Breast epithelium (tissue), 4 donors: ENCODE measurements at regions not wholly inside any gene's neighbourhood (a gene's known extent, or its start where the extent isn't known, plus 50 kb on each side); places are given as distances from the start of the nearest gene placed in this dataset.

Experiments used
- DNase-seq, 2 donors: peaks; one replicate each; pipeline ENCODE4 v3.0.0-alpha.2; 2019; ENCODE audit warnings: low spot score in 2 of 2
- H3K27ac ChIP-seq, 2 donors: fragments of 200-600 bp; sonication (generic) in 1 of 2; one replicate each; pipeline ENCODE4 v1.5.1; 2016 to 2019; ENCODE audit warnings: mild to moderate bottlenecking in 1 of 2
- H3K27me3 ChIP-seq, 2 donors: fragments of 200-600 bp; sonication (generic) in 1 of 2; one replicate each; pipeline versions ENCODE4 v1.5.1 to v1.6.0; 2017 to 2019; ENCODE audit warnings: control low read depth in 1 of 2, mild to moderate bottlenecking in 1 of 2
- H3K36me3 ChIP-seq: fragments of 200-600 bp; one replicate; pipeline ENCODE4 v1.5.1; 2019
- H3K4me1 ChIP-seq, 2 donors: fragments of 200-600 bp; sonication (generic); one replicate each; pipeline ENCODE4 v1.5.1; 2016 to 2019; ENCODE audit warnings: control low read depth in 1 of 2
- H3K4me3 ChIP-seq, 3 donors: fragments of 200-600 bp; sonication (generic); 1 replicate in 2 of 3; 2 replicates in 1 of 3; pipeline ENCODE4 v1.5.1; 2016 to 2019; ENCODE audit warnings: mild to moderate bottlenecking in 3 of 3, moderate library complexity in 2 of 3
- H3K9me3 ChIP-seq, 2 donors: fragments of 200-600 bp; sonication (generic) in 1 of 2; one replicate each; pipeline ENCODE4 v1.5.1; 2016 to 2019; ENCODE audit warnings: control low read depth in 1 of 2
- POLR2A ChIP-seq: fragments of 450-650 bp; IDR thresholded peaks from one replicate; pipeline ENCODE4 v1.6.1; 2016; ENCODE audit warnings: antibody characterized with exemption, mild to moderate bottlenecking, moderate library complexity
- POLR2AphosphoS5 ChIP-seq, 3 donors: sonication (generic); formaldehyde crosslinking; IDR thresholded peaks; one replicate each; pipeline ENCODE4 v1.6.1; 2017; ENCODE audit warnings: antibody characterized with exemption in 3 of 3
- intact Hi-C: fragments of 100-400 bp; cut with DNase I; formaldehyde crosslinking; loops from one replicate; pipeline ENCODE4 v1.15.1; 2023; ENCODE audit warnings: low total_unique reads
- TF ChIP-seq, protein P1 (sequence below), 3 donors: fragments of 450-650 bp; IDR thresholded peaks; one replicate each; pipeline ENCODE4 v1.5.1; 2016 to 2017; ENCODE audit warnings: antibody characterized with exemption in 3 of 3, mild to moderate bottlenecking in 3 of 3, moderate library complexity in 3 of 3

GRCh38 chr7:136412952-136413351, 435.8 kb upstream of the MTPN start:
- Histone ChIP-seq H3K9me3 (no peaks in the 10 kb centered on the region), H3K4me3 (no peak overlapping the region), H3K36me3 (no peaks in the 10 kb centered on the region), H3K27me3 (no peaks in the 10 kb centered on the region), H3K4me1 (no peaks in the 10 kb centered on the region), H3K27ac (no peak overlapping the region)
- TF ChIP-seq, protein P1, sequence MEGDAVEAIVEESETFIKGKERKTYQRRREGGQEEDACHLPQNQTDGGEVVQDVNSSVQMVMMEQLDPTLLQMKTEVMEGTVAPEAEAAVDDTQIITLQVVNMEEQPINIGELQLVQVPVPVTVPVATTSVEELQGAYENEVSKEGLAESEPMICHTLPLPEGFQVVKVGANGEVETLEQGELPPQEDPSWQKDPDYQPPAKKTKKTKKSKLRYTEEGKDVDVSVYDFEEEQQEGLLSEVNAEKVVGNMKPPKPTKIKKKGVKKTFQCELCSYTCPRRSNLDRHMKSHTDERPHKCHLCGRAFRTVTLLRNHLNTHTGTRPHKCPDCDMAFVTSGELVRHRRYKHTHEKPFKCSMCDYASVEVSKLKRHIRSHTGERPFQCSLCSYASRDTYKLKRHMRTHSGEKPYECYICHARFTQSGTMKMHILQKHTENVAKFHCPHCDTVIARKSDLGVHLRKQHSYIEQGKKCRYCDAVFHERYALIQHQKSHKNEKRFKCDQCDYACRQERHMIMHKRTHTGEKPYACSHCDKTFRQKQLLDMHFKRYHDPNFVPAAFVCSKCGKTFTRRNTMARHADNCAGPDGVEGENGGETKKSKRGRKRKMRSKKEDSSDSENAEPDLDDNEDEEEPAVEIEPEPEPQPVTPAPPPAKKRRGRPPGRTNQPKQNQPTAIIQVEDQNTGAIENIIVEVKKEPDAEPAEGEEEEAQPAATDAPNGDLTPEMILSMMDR (IDR thresholded peaks at IDR 0.05) = no peak
- DNase-seq = no peak
- intact Hi-C loops = no loop called here

DNA sequence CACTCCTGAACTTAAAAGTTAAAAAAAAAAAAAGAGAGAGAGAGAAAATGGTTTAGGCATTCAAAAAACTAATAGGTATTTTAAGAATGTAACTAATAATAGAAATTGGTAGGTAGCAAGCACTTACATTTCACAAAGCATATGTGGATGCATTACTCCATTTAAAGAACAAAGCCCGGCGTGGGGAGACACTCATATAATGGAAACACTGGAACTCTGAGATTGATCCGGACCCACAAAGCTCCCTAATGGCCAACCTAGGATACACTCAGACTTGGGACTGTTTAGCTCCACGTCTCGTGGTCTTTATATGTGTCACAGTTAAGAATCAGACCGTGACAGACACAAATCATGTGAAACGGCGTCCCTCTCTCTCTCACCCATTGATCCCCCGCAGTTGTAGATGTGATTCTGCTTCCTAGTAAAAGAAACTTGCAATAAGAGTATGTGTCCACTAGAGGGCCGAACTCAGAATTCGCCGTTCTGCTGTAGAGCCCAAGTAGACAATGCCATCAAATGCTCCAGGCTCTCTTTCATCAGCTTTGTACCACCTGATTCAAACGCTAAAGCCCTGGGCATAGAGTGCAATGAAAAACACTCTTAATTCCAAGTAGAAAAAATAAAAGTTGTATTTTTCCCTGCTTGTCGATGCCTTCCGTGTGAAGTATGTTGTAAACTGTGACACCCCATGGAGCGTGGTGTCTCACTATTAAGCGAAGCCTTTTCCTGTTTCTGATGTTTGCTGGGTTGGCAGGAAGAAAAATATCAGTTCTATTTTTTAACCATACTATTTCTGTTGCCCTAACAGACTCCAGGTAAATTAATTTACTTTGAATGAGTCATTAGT, 429.0 kb upstream of the MTPN start:
- Histone ChIP-seq H3K9me3 (no peaks in the 10 kb centered on the region), H3K4me3 (no peak overlapping the region), H3K36me3 (no peaks in the 10 kb centered on the region), H3K27me3 (no peaks in the 10 kb centered on the region), H3K27ac (no peak overlapping the region), H3K4me1 (no peaks in the 10 kb centered on the region)
- DNase-seq = no peak
- TF ChIP-seq, protein P1 (IDR thresholded peaks at IDR 0.05) = peak; percentile 36 to 68 (median 38)
- TF ChIP-seq POLR2A = no peak
- intact Hi-C loops = no loop called here

DNA sequence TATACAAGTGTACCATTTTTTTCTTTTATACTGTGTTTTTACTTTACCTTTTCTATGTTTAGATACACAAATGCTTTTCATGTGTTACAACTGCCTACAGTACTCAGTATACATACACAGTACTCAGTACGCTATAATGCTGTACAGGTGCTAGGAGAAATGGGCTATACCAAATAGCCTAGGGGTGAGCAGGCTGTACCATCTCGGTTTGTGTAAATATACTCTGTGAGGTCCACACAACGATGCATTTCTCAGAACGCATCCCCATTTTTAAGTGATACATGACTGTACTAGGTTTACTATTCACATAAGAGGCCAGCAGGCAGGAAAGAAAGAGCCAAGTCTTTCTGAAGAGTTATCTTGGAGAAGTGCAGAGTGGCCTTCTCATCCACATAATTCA, 426.4 kb upstream of the MTPN start:
- Histone ChIP-seq H3K27me3 (no peaks in the 10 kb centered on the region), H3K4me1 (no peaks in the 10 kb centered on the region), H3K36me3 (no peaks in the 10 kb centered on the region), H3K9me3 (no peaks in the 10 kb centered on the region), H3K4me3 (no peak overlapping the region), H3K27ac (no peak overlapping the region)
- intact Hi-C loops = no loop called here
- TF ChIP-seq POLR2A (no peak), POLR2AphosphoS5 (IDR thresholded peaks at IDR 0.05) (no peak)
- TF ChIP-seq, protein P1 (IDR thresholded peaks at IDR 0.05) = no peak
- DNase-seq = no peak

DNA sequence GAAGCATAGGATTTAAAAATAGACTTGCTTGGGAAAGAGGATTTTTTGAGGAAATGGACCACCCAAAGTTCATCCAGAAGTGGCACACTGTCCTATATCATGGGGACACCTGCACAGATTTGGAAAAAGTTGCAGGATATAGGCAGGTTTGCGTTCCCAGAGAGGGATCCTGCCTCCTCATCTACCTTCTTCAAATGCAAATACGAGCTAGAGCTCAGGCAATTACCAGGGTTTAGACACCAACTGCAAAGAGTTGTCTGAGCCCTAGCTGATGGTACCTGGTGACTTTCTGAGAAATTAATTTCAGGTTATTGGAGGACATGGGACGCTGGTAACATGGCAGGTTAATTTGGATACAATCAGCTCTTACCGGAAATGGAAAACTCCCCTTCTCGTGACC, 423.7 kb upstream of the MTPN start:
- Histone ChIP-seq H3K36me3 (no peaks in the 10 kb centered on the region), H3K27me3 (no peaks in the 10 kb centered on the region), H3K4me3 (no peak overlapping the region), H3K4me1 (no peaks in the 10 kb centered on the region), H3K9me3 (no peaks in the 10 kb centered on the region), H3K27ac (no peak overlapping the region)
- intact Hi-C loops = no loop called here
- no peak for DNase-seq
- no peak for TF ChIP-seq POLR2A
- TF ChIP-seq, protein P1 (IDR thresholded peaks at IDR 0.05) = no peak
- no peak for TF ChIP-seq POLR2AphosphoS5 (IDR thresholded peaks at IDR 0.05)

- Histone ChIP-seq H3K27ac (no peak overlapping the region), H3K27me3 (no peaks in the 10 kb centered on the region), H3K4me3 (no peak overlapping the region), H3K9me3 (no peaks in the 10 kb centered on the region), H3K36me3 (no peaks in the 10 kb centered on the region), H3K4me1 (no peaks in the 10 kb centered on the region)
- DNase-seq = no peak
- intact Hi-C loops = no loop called here
- TF ChIP-seq, protein P1 (IDR thresholded peaks at IDR 0.05) = no peak
- no peak for TF ChIP-seq POLR2A
- TF ChIP-seq POLR2AphosphoS5 (IDR thresholded peaks at IDR 0.05) = no peak
These were observed 422.2 kb upstream of the MTPN start for GRCh38 chr7:136399385-136399784.
